ENCODE measurements at regions not wholly inside any gene's neighbourhood (a gene's known extent, or its start where the extent isn't known, plus 50 kb on each side); places are given as distances from the start of the nearest gene placed in this dataset.

DNA sequence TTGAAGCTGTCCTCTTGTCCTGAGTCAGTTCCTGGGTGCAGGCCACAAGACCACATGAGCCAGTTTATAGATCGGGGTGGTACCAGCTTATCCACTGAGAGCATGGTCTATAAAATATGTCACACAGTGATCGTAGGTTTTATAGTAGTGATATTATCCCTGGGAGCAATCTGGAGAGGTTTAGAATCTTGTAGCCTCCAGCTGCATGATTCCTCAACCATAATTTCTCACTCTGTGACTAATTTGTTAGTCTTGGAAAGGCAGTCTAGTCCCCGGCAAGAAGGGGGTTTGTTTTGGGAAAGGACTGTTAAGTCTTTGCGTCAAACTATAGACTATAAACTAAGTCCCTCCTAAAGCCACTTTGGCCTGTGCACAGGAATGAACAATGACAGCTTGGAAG is 693.0 kb upstream of the CADM2 start:
- WGBS, 4 donors: 79 to 91% (median 88%) methylated on average over 4 of the region's 4 CpGs
- ATAC-seq: no peak
- intact Hi-C loops (cut with DNase I): no loop called here

DNA sequence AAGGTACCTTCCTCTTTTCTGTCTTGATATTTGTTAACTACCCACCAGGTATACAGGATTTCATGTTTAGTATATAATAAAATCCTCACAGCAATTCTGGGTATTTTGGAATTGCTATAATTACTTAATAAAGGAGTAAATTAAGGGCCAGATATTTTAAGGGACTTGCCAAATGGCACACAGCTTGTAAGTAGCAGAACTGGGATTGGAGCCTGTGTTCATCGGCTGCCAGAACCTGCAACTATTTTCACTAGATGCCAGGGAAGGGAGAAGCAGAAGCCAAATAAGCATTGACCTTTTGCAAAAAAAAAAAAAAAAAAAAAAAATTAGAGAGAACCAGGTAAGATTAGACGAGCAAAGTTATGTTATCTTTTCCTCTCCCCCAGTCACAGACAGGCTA is 683.3 kb upstream of the CADM2 start:
- intact Hi-C loops (cut with DNase I): no loop called here
- Histone ChIP-seq H3K36me3 (no peaks in the 10 kb centered on the region), H3K4me3 (no peak overlapping the region), H3K4me1 (no peaks in the 10 kb centered on the region), H3K27me3 (no peaks in the 10 kb centered on the region), H3K27ac (no peak overlapping the region), H3K9me3 (peaks cover 0 to 6% (median 0%) of the 10 kb centered on the region in 12 donors)
- ATAC-seq (no peak), DNase-seq (no peak)
- WGBS, 4 donors: 47 to 69% (median 56%) methylated on average over 2 of the region's 2 CpGs
- no peak for TF ChIP-seq POLR2A (IDR thresholded peaks at IDR 0.05)
- TF ChIP-seq, protein P1, sequence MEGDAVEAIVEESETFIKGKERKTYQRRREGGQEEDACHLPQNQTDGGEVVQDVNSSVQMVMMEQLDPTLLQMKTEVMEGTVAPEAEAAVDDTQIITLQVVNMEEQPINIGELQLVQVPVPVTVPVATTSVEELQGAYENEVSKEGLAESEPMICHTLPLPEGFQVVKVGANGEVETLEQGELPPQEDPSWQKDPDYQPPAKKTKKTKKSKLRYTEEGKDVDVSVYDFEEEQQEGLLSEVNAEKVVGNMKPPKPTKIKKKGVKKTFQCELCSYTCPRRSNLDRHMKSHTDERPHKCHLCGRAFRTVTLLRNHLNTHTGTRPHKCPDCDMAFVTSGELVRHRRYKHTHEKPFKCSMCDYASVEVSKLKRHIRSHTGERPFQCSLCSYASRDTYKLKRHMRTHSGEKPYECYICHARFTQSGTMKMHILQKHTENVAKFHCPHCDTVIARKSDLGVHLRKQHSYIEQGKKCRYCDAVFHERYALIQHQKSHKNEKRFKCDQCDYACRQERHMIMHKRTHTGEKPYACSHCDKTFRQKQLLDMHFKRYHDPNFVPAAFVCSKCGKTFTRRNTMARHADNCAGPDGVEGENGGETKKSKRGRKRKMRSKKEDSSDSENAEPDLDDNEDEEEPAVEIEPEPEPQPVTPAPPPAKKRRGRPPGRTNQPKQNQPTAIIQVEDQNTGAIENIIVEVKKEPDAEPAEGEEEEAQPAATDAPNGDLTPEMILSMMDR (IDR thresholded peaks at IDR 0.05): no peak

More for the DNA sequence above, 693.0 kb upstream of the CADM2 start:
- Histone ChIP-seq H3K4me3 (no peak overlapping the region), H3K4me1 (no peaks in the 10 kb centered on the region), H3K36me3 (no peaks in the 10 kb centered on the region), H3K9me3 (peaks cover 0 to 13% (median 0%) of the 10 kb centered on the region in 12 donors), H3K27me3 (no peaks in the 10 kb centered on the region), H3K27ac (no peak overlapping the region)
- DNase-seq: no peak
- TF ChIP-seq POLR2A (IDR thresholded peaks at IDR 0.05): no peak
- TF ChIP-seq, protein P1 (IDR thresholded peaks at IDR 0.05): no peak

DNA sequence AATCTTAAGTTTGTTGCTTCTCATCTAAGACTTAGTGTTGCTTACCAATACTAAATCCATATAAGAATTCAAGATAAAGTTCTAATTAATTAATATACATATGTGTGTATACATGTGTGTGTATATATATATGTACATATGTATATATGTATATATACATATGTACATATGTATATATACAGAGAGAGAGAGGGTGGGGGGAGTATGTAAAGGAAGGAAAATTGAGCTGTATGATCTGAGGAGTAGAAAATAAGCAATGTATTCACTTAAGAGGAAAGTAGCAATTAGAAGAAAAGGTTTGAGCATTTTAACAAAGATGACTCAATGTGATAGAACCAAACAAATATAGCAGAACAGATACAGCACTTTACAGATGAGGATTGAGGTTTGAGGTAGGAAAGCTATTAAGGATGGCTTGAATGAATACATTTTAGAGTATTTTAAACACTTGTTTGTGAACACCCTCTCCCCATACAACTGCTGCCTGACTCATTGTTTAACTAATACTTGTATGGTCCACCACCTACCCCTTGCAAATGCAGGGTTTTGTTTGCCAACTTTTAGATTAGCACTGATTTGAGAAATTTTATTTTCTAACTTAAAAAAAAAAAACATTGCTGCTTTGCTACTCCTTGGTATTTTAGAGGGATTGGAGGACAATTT is 681.1 kb upstream of the CADM2 start:
- ATAC-seq (no peak), DNase-seq (no peak)
- H3K36me3 ChIP-seq: no peaks in the 10 kb centered on the region
- H3K4me1 ChIP-seq: no peaks in the 10 kb centered on the region
- TF ChIP-seq, protein P1 (IDR thresholded peaks at IDR 0.05): no peak
- TF ChIP-seq POLR2A (IDR thresholded peaks at IDR 0.05): no peak
- no peaks in the 10 kb centered on the region for H3K27me3 ChIP-seq
- peaks cover 0 to 6% (median 0%) of the 10 kb centered on the region in 12 donors for H3K9me3 ChIP-seq
- no peak overlapping the region for H3K27ac ChIP-seq
- H3K4me3 ChIP-seq: no peak overlapping the region
- intact Hi-C loops (cut with DNase I): no loop called here

DNA sequence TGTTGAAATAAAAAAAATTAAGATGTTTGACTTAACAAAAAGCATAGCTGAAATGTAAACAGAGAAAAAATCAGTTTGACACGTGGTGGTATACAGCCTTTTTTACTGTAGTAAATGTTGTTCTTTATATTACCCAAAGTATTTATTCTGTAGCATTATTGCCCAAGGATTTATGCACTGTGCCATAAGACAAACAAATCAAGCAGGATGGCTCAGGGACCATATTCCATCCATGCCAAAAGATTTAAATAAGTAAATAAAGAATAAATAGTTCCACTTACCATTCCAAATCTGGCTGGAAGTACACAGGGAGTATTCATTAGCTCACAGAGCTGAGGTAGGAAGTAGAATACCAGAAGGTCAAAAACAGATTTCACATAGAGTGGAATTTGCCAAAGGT is 666.7 kb upstream of the CADM2 start:
- H3K4me3 ChIP-seq: no peak overlapping the region
- no peak for TF ChIP-seq POLR2A (IDR thresholded peaks at IDR 0.05)
- TF ChIP-seq, protein P1 (IDR thresholded peaks at IDR 0.05): no peak
- intact Hi-C loops (cut with DNase I): no loop called here
- WGBS, 4 donors: 28 to 44% (median 35%) methylated on average over 1 of the region's 1 CpG
- H3K27ac ChIP-seq: no peak overlapping the region
- no peaks in the 10 kb centered on the region for H3K4me1 ChIP-seq
- H3K27me3 ChIP-seq: no peaks in the 10 kb centered on the region
- no peak for ATAC-seq
- DNase-seq: no peak
- H3K9me3 ChIP-seq: no peaks in the 10 kb centered on the region
- H3K36me3 ChIP-seq: no peaks in the 10 kb centered on the region
